Mesenchymal stem cell (in vitro differentiated cells and primary cell): ENCODE measurements at regions not wholly inside any gene's neighbourhood (a gene's known extent, or its start where the extent isn't known, plus 50 kb on each side); places are given as distances from the start of the nearest gene placed in this dataset.
"Not testable (repeated sequence)": the region's sequence is repeated elsewhere in the genome, so short reads cannot be mapped to it uniquely, and the experiment has no call there.

ENCODE experiments used
- DNase-seq: peaks from one replicate; pipeline ENCODE4 v3.0.0-alpha.2; 2013
- H2AFZ ChIP-seq: one replicate; pipeline ENCODE4 v1.6.1; 2013; ENCODE audit warnings: low read depth, mild to moderate bottlenecking, control low read depth, inconsistent platforms, low read length, moderate library complexity
- H2AK5ac ChIP-seq: 2 replicates; pipeline ENCODE4 v1.6.1; 2013; ENCODE audit warnings: low read length, moderate library complexity, mild to moderate bottlenecking, inconsistent platforms; ENCODE audit not compliant: severe bottlenecking
- H2BK120ac ChIP-seq: one replicate; pipeline ENCODE4 v1.6.1; 2013; ENCODE audit warnings: low read depth, mild to moderate bottlenecking, inconsistent platforms, low read length, moderate library complexity
- H2BK12ac ChIP-seq, 2 experiments: one replicate each; pipeline ENCODE4 v1.6.1; 2013; ENCODE audit warnings: inconsistent platforms in 2 of 2, low read length in 2 of 2, mild to moderate bottlenecking in 2 of 2, moderate library complexity in 2 of 2, control low read depth in 1 of 2
- H2BK15ac ChIP-seq: one replicate; pipeline ENCODE4 v1.6.1; 2013; ENCODE audit warnings: mild to moderate bottlenecking, low read depth, inconsistent platforms; ENCODE audit not compliant: poor library complexity, severe bottlenecking
- H2BK5ac ChIP-seq: 2 replicates; pipeline ENCODE4 v1.6.1; 2013; ENCODE audit warnings: low read depth, mild to moderate bottlenecking, low read length, control low read depth, inconsistent platforms; ENCODE audit not compliant: poor library complexity, severe bottlenecking
- H3K14ac ChIP-seq, 2 experiments: one replicate each; pipeline ENCODE4 v1.6.1; 2013; ENCODE audit warnings: inconsistent platforms in 2 of 2, low read length in 2 of 2, control low read depth in 1 of 2, mild to moderate bottlenecking in 1 of 2, moderate library complexity in 1 of 2
- H3K18ac ChIP-seq, 2 experiments: one replicate each; pipeline ENCODE4 v1.6.1; 2013; ENCODE audit warnings: inconsistent platforms in 2 of 2, low read length in 2 of 2, control low read depth in 1 of 2, low read depth in 1 of 2, mild to moderate bottlenecking in 1 of 2
- H3K23ac ChIP-seq, 2 experiments: one replicate each; pipeline ENCODE4 v1.6.1; 2013; ENCODE audit warnings: inconsistent platforms in 2 of 2, low read length in 2 of 2, mild to moderate bottlenecking in 2 of 2, moderate library complexity in 2 of 2, control low read depth in 1 of 2
- H3K27ac ChIP-seq: 2 replicates; pipeline ENCODE4 v1.5.1; 2013; ENCODE audit warnings: mild to moderate bottlenecking, moderate library complexity, low read length, control low read depth, inconsistent platforms; ENCODE audit not compliant: poor library complexity, severe bottlenecking
- H3K27me3 ChIP-seq, 2 experiments: 2 replicates each; pipeline versions ENCODE4 v1.6.1 to v1.7.0; 2013; ENCODE audit warnings: low read length in 2 of 2, mild to moderate bottlenecking in 2 of 2, moderate library complexity in 2 of 2, control low read depth in 1 of 2, inconsistent platforms in 1 of 2; ENCODE audit not compliant: control insufficient read depth in 1 of 2, insufficient read depth in 1 of 2
- H3K36me3 ChIP-seq, 2 experiments: 2 replicates each; pipeline versions ENCODE4 v1.6.1 to v1.7.0; 2013; ENCODE audit warnings: low read length in 2 of 2, control low read depth in 1 of 2, inconsistent platforms in 1 of 2, low read depth in 1 of 2, mild to moderate bottlenecking in 1 of 2; ENCODE audit not compliant: insufficient read depth in 2 of 2, control insufficient read depth in 1 of 2
- H3K4ac ChIP-seq, 2 experiments: one replicate each; pipeline ENCODE4 v1.6.1; 2013; ENCODE audit warnings: inconsistent platforms in 2 of 2, low read length in 2 of 2, mild to moderate bottlenecking in 2 of 2, moderate library complexity in 2 of 2, control low read depth in 1 of 2, low read depth in 1 of 2
- H3K4me1 ChIP-seq: 2 replicates; pipeline ENCODE4 v1.6.1; 2013; ENCODE audit warnings: low read depth, low read length, control low read depth; ENCODE audit not compliant: control insufficient read depth, insufficient read depth
- H3K4me2 ChIP-seq: 2 replicates; pipeline ENCODE4 v1.6.1; 2013; ENCODE audit warnings: low read length, mild to moderate bottlenecking, inconsistent platforms; ENCODE audit not compliant: poor library complexity, severe bottlenecking
- H3K4me3 ChIP-seq, 2 experiments: 2 replicates each; pipeline versions ENCODE4 v1.5.1 to v1.7.0; 2013; ENCODE audit warnings: low read length in 2 of 2, mild to moderate bottlenecking in 2 of 2, control low read depth in 1 of 2, low read depth in 1 of 2; ENCODE audit not compliant: insufficient read depth in 1 of 2
- H3K79me1 ChIP-seq: replicated peaks from 2 replicates; pipeline ENCODE4 v1.6.1; 2013; ENCODE audit warnings: mild to moderate bottlenecking, control low read depth, low read length, inconsistent platforms; ENCODE audit not compliant: poor library complexity, severe bottlenecking
- H3K9ac ChIP-seq: 2 replicates; pipeline ENCODE4 v1.7.0; 2013; ENCODE audit warnings: mild to moderate bottlenecking, low read length, moderate library complexity
- H3K9me3 ChIP-seq: 2 replicates; pipeline ENCODE4 v1.7.0; 2013; ENCODE audit warnings: mild to moderate bottlenecking, low read length; ENCODE audit not compliant: control insufficient read depth
- H4K8ac ChIP-seq: one replicate; pipeline ENCODE4 v1.6.1; 2013; ENCODE audit warnings: inconsistent platforms, mild to moderate bottlenecking, low read length, moderate library complexity
- H4K91ac ChIP-seq: one replicate; pipeline ENCODE4 v1.6.1; 2013; ENCODE audit warnings: mild to moderate bottlenecking, low read length, inconsistent platforms
- WGBS: methylation state at CpG from one replicate; pipeline ENCODE4 v1.1.7; 2013; ENCODE audit warnings: mixed read lengths; 5-methylcytosine and 5-hydroxymethylcytosine counted together

GRCh38 chr19:30263830-30264381, 108.3 kb upstream of the ZNF536 start:
- 69% methylated on average over 4 of the region's 6 CpGs for WGBS
- no peak overlapping the region for H3K14ac ChIP-seq

DNA sequence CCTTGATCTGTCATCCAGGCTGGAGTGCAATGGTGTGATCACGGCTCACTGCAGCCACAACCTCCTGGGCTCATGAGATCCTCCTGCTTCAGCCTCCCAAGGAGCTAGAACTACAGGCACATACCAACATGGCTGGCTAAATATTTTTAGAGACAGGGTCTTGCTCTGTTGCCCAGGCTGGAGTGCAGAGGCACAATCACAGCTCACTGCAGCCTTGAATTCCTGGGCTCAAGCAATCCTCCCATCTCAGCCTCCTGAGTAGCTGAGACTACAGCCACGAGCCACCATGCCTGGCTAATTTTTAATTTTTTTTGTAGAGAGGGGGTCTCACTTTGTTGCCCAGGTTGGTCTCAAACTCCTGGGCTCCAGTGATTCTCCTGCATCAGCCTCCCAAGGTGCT, 106.3 kb upstream of the ZNF536 start:
- not testable (repeated sequence) for H3K4ac ChIP-seq, H3K9me3 ChIP-seq, H3K9ac ChIP-seq, H3K4me3 ChIP-seq, H2BK5ac ChIP-seq, H3K4me2 ChIP-seq, H2BK120ac ChIP-seq, H2BK15ac ChIP-seq, H3K27ac ChIP-seq, DNase-seq, H2AK5ac ChIP-seq, H3K36me3 ChIP-seq, H3K79me1 ChIP-seq, H3K14ac ChIP-seq, H3K18ac ChIP-seq, H3K27me3 ChIP-seq, H3K4me1 ChIP-seq, H3K23ac ChIP-seq, H2AFZ ChIP-seq, H2BK12ac ChIP-seq, H4K91ac ChIP-seq, H4K8ac ChIP-seq
- 37% methylated on average over 2 of the region's 2 CpGs for WGBS

More at GRCh38 chr19:30263830-30264381, 108.3 kb upstream of the ZNF536 start:
- Histone ChIP-seq H3K9ac (no peak overlapping the region), H3K27me3 (peaks cover 0 to 4% of the 10 kb centered on the region in 2 experiments), H2BK15ac (no peak overlapping the region), H2BK120ac (no peak overlapping the region), H2AK5ac (no peak overlapping the region), H3K4ac (no peak overlapping the region), H3K9me3 (no peaks in the 10 kb centered on the region), H2BK5ac (no peak overlapping the region), H2AFZ (no peak overlapping the region), H3K36me3 (no peaks in the 10 kb centered on the region), H3K4me3 (no peak overlapping the region), H3K79me1 (no peaks in the 10 kb centered on the region), H3K23ac (no peak overlapping the region), H4K8ac (no peak overlapping the region), H3K18ac (no peak overlapping the region), H3K4me1 (no peaks in the 10 kb centered on the region), H3K4me2 (no peak overlapping the region), H2BK12ac (no peak overlapping the region), H4K91ac (no peak overlapping the region), H3K27ac (no peak overlapping the region)
- no peak for DNase-seq

DNA sequence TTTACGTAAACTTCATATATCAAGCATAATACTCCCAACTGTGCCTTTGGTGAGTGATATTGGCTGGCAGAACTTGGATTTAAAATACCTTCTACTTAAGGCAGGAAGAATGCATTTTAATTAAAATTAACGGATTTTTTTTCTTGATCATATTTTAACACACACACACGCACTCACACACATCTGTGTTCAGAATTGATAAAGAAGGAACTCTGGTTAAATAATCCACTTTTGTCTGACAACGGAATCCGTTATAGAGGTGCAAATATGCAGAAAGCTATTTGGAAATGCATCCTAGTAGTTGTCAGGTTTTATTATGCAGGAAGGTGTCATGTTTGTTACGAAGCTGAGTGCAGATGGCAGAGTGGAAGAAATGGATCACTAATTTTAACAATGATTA, 105.5 kb upstream of the ZNF536 start:
- no peak overlapping the region for H3K18ac ChIP-seq
- H3K36me3 ChIP-seq: no peaks in the 10 kb centered on the region
- H3K27ac ChIP-seq: no peak overlapping the region
- H3K4me2 ChIP-seq: no peak overlapping the region
- H4K8ac ChIP-seq: no peak overlapping the region
- H2BK15ac ChIP-seq: no peak overlapping the region
- no peaks in the 10 kb centered on the region for H3K9me3 ChIP-seq
- no peak overlapping the region for H2BK120ac ChIP-seq
- H2BK5ac ChIP-seq: no peak overlapping the region
- H2AFZ ChIP-seq: no peak overlapping the region
- DNase-seq: no peak
- no peaks in the 10 kb centered on the region for H3K79me1 ChIP-seq
- no peak overlapping the region for H4K91ac ChIP-seq
- H2AK5ac ChIP-seq: no peak overlapping the region
- WGBS: 65% methylated on average over 3 of the region's 6 CpGs
- peaks cover 0 to 4% of the 10 kb centered on the region in 2 experiments for H3K27me3 ChIP-seq
- H3K23ac ChIP-seq: no peak overlapping the region
- H3K4ac ChIP-seq: no peak overlapping the region
- no peak overlapping the region for H3K4me3 ChIP-seq
- no peak overlapping the region for H3K9ac ChIP-seq
- no peaks in the 10 kb centered on the region for H3K4me1 ChIP-seq
- H3K14ac ChIP-seq: no peak overlapping the region
- no peak overlapping the region for H2BK12ac ChIP-seq

DNA sequence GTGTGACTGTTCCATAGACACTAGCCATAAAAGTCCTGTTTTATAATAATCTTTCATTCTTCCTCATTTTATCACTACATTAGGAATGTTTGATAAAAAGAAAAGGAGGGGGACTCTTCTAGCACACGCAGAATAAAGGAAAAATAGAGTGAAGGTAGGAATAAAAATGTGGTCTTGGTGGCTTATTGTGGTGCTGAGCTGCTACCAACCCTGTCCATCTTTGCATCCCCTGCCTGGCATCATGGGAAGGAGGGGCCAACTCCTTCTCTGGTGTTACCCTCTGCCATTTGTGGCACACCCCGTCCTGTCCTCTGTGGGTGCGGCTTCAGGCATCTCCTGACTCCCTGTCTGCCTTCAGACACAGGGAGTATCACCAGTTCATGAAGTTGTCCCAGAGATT, 104.9 kb upstream of the ZNF536 start:
- no peak overlapping the region for H3K4me3 ChIP-seq
- no peaks in the 10 kb centered on the region for H3K79me1 ChIP-seq
- no peak overlapping the region for H2AFZ ChIP-seq
- no peak overlapping the region for H3K9ac ChIP-seq
- no peaks in the 10 kb centered on the region for H3K36me3 ChIP-seq
- H3K9me3 ChIP-seq: no peaks in the 10 kb centered on the region
- peaks cover 0 to 4% of the 10 kb centered on the region in 2 experiments for H3K27me3 ChIP-seq
- H4K8ac ChIP-seq: no peak overlapping the region
- DNase-seq: no peak
- no peak overlapping the region for H3K27ac ChIP-seq
- no peak overlapping the region for H3K23ac ChIP-seq
- 61% methylated on average over 3 of the region's 3 CpGs for WGBS
- H3K4ac ChIP-seq: no peak overlapping the region
- H2BK12ac ChIP-seq: no peak overlapping the region
- H3K4me1 ChIP-seq: no peaks in the 10 kb centered on the region
- H3K4me2 ChIP-seq: no peak overlapping the region
- H2BK120ac ChIP-seq: no peak overlapping the region
- no peak overlapping the region for H2BK15ac ChIP-seq
- H3K14ac ChIP-seq: no peak overlapping the region
- H2AK5ac ChIP-seq: no peak overlapping the region
- no peak overlapping the region for H4K91ac ChIP-seq
- no peak overlapping the region for H2BK5ac ChIP-seq
- no peak overlapping the region for H3K18ac ChIP-seq
